ENCODE measurements at regions not wholly inside any gene's neighbourhood (a gene's known extent, or its start where the extent isn't known, plus 50 kb on each side); places are given as distances from the start of the nearest gene placed in this dataset.

DNA sequence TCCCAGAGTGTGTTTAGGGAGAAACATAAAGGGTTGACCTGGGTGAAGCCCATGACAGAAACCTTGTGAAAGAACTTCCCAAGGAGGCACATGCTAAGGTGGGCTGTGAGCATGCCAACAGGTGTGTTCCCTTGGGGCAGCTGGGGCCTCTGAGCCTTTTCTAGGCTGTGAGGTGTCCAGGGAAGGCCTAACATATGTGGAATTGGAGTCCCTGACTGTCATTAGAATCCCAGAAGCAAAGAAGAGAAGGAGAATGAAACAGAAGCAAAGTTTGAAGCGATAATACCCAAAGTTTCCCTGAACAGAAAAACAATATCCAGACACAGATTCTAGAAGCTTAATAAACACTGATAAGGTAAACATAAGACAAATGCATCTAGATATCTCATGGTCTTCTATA lies 143.3 kb downstream of the CD83 start:
- TF ChIP-seq, protein P1, sequence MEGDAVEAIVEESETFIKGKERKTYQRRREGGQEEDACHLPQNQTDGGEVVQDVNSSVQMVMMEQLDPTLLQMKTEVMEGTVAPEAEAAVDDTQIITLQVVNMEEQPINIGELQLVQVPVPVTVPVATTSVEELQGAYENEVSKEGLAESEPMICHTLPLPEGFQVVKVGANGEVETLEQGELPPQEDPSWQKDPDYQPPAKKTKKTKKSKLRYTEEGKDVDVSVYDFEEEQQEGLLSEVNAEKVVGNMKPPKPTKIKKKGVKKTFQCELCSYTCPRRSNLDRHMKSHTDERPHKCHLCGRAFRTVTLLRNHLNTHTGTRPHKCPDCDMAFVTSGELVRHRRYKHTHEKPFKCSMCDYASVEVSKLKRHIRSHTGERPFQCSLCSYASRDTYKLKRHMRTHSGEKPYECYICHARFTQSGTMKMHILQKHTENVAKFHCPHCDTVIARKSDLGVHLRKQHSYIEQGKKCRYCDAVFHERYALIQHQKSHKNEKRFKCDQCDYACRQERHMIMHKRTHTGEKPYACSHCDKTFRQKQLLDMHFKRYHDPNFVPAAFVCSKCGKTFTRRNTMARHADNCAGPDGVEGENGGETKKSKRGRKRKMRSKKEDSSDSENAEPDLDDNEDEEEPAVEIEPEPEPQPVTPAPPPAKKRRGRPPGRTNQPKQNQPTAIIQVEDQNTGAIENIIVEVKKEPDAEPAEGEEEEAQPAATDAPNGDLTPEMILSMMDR (IDR thresholded peaks at IDR 0.05) = no peak
- TF ChIP-seq POLR2A (IDR thresholded peaks at IDR 0.05) = no peak

All from body of pancreas (tissue), 4 donors.